ENCODE measurements at regions not wholly inside any gene's neighbourhood (a gene's known extent, or its start where the extent isn't known, plus 50 kb on each side); places are given as distances from the start of the nearest gene placed in this dataset.

DNA sequence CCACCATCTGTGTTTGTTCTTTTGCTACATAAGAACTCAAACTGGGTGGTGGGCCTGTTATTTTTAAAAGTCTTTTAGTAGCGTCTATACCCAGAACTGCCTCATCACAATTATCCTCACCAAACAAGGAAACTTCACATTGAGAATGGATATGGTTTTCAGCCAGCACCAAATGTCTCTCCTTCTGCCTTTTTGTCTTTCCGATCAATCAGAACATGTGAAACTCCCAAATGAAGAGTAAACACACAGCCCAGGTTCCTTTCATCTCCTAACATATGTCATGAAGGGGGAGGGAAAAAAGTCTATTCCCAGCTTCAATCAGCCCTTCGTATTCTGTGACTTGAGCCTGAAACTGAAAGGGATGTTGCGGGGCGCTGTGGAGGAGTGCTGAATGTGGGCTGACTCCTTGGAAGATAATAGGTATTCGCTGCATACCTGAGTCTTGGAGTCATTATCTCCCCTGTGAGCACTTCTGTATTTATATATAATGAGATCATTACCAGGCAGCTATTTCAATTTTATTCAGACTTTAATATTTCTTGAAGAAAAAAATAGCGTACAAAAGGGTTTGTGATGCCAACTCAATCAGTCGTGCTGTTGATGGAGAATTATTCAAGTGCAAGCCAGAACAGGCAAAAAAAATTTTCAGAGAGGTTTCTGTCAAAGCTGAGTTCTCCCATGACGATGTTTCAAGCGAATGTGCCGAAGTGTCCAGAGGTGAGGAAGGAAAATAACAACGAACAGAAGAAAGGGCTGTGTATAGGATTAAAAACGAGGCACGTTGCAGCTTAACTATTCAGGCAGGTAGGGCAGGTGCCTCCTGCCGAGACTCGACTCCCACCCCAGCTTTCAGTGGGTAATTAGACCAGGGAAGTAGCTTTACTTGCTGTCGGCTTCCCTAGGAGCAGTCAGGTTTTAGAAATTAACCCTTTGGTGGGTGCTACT is 163.9 kb upstream of the NOCT start:
- DNase-seq = peak; percentile 17

DNA sequence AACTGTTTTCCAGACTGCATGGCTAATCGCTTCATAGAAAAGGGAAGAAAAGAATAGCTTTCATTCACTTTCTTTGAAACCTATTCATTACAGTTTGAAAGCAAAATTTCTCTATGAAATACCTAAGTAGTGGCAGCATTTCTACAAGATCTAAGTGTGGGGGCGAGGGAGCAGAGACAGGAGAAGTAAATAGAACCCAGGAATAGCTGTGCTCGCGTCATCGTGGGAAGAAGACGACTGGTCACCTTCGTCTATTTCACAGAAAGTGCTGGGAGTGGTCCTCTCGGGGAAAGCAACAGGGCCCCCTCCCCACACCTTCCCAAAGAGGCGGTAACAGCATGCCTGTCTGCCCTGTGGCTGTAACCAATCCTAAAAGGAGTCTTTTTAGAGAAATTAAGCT is 169.9 kb upstream of the NOCT start:
- no peak for DNase-seq

GRCh38 chr4:138845054-138845453 is 170.5 kb upstream of the NOCT start:
- no peak for DNase-seq

GRCh38 chr4:138843616-138844015 is 172.0 kb upstream of the NOCT start:
- DNase-seq = no peak

DNA sequence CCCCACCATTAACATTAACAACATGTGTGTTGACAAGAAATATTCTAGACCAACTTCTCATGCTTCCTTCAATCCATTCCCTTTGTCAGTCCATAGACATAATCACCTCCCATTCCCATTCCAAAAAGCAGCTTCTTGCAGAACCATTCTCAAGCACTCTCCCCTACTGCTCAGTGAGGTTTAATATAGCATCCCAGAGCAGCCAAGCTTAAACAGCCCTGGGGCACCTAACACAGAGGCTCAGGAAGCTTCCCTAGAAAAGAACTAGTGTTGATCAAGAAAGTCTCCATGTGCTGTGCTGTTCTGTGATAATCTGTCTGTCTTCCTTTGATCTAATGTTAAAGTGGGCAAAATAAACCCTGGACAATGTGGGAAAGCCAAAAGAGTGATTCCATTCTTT is 174.2 kb upstream of the NOCT start:
- DNase-seq = no peak

DNA sequence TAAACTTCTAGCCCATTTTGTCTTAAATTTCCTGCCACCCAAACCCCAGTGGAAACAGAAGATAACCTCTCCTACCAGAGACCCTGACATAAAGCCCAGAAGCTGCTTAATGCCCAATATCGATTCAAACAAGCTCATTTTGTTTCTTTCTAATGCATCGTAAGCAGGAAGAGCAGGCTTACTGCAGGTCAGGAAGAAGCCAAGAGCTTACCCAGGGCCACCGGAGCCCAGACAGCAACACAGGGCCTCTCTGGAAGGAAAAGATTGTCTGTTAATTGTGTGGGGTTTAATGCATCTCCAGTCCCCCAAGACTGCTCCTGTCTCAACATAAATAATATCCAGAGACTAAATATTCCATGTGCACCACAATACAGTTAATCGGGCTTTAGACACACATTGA is 177.3 kb upstream of the NOCT start:
- no peak for DNase-seq

DNA sequence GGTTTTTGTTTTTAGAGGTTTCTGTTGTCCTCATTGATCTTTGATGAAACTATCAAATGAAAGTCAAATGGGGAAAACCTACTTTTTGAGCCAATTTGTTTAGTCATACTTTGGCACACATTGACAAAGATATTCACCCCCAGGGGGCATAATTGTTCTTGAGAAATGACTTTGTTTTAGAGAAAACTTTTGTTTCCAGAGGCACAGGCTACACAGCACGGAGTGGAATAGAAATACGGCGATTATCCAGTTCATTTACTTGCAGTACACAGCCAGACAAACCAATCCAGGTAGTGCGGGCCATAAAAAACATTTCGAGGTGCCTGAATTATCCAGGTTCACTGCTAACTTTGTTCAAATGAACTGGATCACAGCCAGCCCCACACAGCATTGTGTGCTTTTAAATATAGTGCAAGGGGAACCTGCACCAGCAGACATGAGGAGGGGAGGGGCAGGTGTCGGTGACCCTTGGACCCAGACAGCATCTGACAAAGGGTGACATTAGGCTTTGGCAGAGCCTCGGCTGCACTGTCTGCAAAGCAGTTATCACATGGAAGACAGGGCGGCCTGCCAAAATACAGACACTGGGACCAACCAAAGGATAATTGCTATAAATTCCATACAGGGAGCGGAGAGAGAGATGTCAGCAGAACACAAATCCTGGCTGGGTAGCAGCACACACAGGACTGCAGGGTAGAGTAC is 179.6 kb upstream of the NOCT start:
- DNase-seq = peak; percentile 21

- DNase-seq = no peak
Observed at GRCh38 chr4:138833974-138834373, 181.6 kb upstream of the NOCT start.

GRCh38 chr4:138832563-138832962 is 183.0 kb upstream of the NOCT start:
- no peak for DNase-seq

DNA sequence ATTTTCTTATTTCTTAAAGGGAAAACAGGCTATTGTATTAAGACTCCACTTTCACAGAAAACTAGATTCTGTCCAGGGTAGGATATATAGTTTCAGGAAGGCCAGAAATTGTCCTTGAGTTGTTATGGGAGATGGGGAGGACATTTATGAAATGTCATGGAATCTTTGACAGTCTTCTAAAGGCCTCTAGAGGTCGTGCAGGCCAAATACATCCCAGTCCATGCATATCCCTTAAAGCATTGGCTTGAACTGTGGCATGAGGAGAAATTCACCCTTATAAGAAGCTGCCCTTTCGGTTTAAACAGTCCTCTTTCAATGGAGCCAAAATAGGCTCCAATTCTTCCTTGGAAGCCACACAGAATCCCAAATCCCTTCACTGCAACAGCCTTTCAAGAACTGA is 183.6 kb upstream of the NOCT start:
- DNase-seq = no peak

GRCh38 chr4:138828926-138829325 is 186.7 kb upstream of the NOCT start:
- DNase-seq = no peak

DNA sequence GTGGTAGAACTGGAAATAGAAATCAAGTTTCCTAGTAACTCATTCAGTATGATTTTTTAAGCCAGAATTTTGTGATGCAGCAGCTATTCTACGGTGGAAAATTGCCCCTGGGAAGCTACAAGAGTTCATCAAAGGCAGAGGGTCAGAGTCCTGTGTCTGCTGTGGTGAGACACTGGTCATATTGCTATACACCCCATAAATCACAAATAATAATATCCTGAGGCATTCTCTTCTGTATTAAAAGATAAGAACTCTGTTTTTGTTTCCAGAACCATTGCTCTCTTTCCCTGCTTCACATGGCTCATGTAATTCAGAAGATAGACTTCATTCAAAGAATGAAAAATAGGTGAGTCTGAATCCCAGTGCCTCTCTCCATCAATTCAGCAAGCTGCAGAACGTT is 188.8 kb upstream of the NOCT start:
- no peak for DNase-seq

GRCh38 chr4:138826322-138826721 is 189.3 kb upstream of the NOCT start:
- no peak for DNase-seq

- DNase-seq = no peak
Observed at GRCh38 chr4:138821331-138821730, 194.2 kb upstream of the NOCT start.

- no peak for DNase-seq
Observed at GRCh38 chr4:138816875-138817274, 198.7 kb upstream of the NOCT start.

DNA sequence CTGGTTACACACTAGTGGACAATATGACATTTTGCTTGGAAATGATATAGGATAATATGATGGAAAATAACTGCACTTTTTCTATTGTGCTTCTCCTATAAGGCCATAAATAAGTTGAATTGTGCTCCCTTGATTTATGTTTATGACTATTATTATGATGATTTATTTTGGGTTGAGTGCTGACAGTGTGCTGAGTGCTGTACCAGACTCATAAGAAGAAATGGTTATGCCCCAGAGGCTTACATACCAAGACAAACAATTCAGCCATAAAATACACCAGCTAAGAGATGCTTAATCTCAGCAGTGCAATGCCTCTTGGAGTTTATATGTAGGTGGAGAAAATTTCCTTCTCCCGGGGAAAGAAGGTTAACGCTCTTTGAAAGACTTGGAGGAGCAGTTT is 199.8 kb upstream of the NOCT start:
- no peak for DNase-seq

GRCh38 chr4:138805736-138806135 is 209.8 kb upstream of the NOCT start:
- DNase-seq = no peak

GRCh38 chr4:138804711-138805110 is 210.9 kb upstream of the NOCT start:
- DNase-seq = no peak

GRCh38 chr4:138803051-138803450 is 212.5 kb upstream of the NOCT start:
- DNase-seq = no peak

- DNase-seq = no peak
Observed at GRCh38 chr4:138802499-138802898, 213.1 kb upstream of the NOCT start.

- DNase-seq = no peak
Observed at GRCh38 chr4:138800421-138800820, 215.2 kb upstream of the NOCT start.

DNA sequence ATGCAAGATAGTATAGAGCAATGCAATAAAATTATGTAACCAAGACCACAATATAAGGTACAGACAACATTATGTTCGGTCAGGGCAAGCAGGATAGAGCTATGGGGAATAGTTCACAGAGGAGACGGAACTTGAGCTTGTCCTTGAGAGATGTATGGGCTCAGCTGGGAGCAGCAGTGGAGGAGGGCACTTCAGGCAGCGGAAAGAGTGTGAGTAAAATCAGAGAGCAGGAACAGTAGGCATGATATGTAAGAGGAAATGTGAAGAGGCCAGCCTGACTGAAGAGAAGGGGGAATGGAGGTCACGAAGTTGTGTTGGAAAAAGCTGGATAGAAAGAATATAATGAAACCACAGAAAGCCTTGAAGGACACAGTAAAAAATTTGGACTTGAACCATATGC is 217.2 kb upstream of the NOCT start:
- DNase-seq = no peak

DNA sequence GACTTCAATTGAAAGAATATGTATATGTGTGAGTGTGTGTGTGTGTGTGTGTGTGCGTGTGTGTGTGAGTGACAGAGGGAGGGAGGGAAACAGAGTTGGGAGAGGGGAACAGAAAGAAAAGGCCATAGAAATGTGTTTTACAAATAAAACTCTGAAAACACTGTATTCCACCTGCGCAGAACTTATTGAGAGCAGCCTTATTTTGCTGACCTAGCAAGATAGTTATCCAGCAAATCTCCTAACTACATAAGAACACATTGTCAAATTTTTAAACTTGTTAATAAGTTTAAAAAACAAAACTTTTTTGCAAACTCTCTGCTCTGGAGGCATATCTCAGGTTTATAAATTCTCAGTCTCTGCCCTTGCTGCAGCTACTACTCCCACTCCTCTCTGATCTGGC is 217.9 kb upstream of the NOCT start:
- no peak for DNase-seq

- no peak for DNase-seq
Observed at GRCh38 chr4:138796761-138797160, 218.8 kb upstream of the NOCT start.

Measured in NCI-H1436 (cell line).